NCI-H2227 (cell line): ENCODE measurements at regions not wholly inside any gene's neighbourhood (a gene's known extent, or its start where the extent isn't known, plus 50 kb on each side); places are given as distances from the start of the nearest gene placed in this dataset.
"Not testable (repeated sequence)": the region's sequence is repeated elsewhere in the genome, so short reads cannot be mapped to it uniquely, and the experiment has no call there.

ENCODE experiments used
- DNase-seq: peaks from one replicate; lab custom pipeline; 2025; ENCODE audit not compliant: unreplicated experiment; lab: John Stamatoyannopoulos, UW

DNA sequence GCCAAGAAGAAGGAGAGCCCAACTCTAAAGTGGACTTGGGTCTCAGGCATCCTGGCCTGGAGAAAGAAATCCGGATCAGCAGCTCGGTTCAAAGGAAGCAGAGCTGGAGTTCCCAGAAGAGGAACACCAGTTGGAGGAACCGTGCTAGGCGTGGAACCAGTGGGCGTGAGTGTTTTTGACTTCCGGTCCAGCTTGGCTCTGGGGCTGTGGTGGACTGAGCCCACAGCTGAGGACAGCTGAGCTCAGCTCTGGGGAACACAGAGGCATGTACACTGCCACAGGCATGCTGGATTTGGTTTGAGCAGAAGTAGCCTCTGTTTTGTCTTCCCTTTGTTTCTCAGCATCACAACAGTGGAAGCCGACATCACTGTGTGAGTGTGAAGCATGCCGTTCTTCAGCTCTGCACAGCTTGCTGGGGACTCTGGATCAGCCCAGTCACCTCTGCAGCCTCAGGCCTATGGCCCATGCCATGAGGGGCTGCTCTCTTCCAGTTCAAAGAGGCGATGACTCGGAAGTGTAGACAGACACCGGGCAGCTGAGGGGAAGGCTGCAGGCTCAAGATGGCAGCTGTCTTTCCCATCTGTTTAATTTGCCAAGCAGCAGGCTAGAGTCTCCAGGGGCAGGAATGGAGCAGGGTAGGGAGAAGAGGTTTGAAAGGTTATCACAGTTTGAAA, 185.8 kb upstream of the UBE3A start:
- DNase-seq = no peak

DNA sequence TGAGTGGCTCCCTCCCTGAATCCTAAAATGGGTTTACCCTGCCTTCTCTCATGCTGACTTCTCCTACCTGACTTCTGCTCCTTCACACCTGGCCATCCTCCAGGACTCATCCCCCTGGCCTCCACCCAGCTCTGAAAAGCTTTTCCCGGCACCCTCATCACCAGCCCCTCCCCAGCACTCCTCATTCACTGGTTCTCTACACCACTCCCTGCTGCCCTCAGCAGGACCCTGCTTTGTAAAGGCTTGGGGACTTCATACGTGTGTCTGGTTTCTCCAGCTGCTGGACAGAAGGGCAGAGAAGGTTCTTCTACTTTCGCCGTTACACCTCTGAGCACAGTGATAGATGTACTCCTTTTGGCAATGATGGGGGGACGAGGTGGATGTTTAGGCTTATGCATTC, 184.9 kb upstream of the UBE3A start:
- DNase-seq = no peak

DNA sequence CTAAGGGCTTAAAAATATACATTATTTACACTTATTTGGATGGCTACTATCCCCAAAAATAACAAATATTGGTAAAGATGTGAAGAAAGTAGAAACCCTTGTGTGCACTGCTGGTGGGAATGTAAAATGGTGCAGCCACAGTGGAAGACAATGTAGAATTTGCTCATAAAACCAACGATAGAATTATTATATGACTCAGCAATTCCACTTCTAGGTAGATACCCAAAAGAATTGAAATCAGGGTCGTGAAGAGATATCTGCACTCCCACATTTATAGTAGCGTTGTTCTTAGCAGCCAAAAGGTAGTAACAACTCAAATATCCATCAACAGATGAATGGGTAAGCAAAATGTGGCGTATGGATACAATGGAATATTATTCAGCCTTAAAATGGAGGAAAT, 181.6 kb upstream of the UBE3A start:
- DNase-seq = no peak

DNA sequence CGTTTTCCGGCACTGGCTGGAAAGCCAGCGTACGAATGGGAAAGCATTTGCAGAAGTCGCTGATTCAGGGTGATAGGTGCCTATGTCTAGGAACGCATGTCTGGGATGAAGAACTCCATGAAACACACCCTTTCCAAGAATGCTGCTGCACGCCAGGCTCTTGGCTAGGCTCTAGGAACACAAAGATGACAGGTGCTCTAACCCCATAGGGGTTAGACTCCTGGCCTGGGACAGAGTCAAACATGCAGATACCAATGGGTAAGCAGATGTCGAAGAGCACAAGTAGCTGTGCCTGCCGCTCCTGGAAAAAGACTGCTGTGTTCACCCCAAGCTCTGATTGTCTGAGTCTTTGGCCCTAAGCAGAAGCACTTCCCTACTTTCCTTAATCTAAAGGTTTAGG, 180.9 kb upstream of the UBE3A start:
- DNase-seq = no peak

DNA sequence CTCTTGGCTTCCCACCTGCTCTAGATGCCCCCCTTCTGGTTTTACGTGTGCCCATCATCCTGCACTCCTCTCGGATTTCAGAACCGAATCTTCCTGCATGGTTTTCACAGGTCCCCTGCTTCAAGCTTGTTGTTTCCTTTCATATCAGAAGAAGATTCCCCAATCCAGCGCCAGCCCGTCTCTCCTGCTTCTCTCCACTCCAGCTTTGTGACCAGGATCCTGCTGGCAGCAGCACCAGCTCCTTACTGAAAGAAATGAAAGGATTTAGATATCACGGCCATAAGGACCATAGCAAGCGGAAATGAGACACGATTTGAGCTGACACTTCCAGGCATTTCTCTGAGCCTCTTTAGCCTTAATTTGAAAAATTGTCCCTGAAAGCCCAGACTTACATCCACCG, 180.3 kb upstream of the UBE3A start:
- no peak for DNase-seq

DNA sequence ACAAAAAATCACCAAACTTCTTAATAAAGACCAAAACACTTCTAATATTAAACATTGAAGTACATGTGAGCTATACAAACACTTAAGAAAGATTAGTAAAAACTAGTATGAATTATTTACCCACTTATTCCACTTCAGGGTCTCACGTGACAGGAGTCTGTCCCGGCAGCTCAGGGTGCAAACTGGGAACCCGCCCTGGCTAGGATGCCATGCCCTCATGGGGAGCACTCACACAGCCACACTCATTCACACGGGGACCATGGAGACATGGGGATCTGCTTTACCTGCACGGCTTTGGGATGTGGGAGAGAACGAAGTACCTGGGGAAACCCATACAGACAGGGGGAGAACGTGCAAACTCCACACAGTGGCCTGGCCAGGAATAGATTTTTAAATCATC, 179.3 kb upstream of the UBE3A start:
- no peak for DNase-seq

GRCh38 chr15:25616471-25616870, 177.6 kb upstream of the UBE3A start:
- no peak for DNase-seq

DNA sequence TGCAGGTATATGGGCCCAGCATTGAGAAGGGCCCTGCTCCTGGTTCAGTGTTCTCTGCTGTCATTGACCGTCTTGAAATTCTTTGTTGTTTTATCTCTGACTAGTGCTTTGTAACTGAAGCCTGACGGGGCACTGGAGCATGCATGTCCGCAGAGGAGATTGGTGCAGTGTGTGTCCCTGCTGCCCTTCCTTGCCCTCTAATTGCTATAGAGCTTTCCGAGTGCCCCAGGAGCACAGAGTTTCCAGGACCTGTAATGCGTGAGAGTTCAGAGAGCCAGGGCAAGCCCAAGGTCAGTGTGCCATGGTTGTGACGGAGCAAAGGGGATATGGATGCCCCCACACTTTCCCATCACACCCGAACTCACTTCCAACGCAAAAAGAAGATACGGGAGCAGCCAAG, 174.3 kb upstream of the UBE3A start:
- no peak for DNase-seq

DNA sequence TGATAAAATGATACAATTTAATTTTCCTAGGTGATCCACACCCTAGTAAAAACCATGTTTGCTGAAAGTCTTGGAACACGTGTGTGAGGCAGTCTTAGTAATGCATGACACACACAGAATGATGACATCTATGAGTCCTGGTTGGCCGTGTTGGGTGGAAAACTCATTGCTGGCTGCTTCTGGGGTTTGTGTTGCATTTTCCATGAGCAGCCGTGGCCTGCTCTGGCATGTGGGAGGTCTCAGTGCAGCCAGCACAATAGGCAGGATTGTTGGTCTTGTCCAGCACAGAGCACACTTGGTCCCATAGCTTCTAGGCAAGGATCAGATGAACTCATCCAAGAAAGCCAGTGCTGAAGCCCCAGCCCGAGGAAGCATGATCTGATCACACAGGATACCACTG, 172.8 kb upstream of the UBE3A start:
- DNase-seq = no peak

DNA sequence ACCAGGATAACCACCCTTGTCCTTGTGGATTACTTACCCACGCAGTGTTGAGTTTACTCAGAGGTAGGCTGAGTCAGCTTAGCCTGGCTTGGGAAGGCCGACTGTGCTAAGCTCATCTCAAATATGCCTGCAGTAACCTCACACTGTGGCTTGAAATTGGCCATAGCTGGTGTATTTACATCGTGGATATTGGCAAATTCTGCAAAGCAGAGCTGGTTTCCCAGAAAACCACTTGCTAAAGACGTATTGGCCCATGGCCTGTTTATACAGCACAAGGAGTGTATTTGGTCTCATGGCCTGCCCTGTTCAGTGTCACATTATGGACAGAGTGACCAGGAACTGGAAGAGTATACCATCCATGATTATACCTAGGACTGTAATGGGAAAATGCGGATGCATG, 170.5 kb upstream of the UBE3A start:
- no peak for DNase-seq

DNA sequence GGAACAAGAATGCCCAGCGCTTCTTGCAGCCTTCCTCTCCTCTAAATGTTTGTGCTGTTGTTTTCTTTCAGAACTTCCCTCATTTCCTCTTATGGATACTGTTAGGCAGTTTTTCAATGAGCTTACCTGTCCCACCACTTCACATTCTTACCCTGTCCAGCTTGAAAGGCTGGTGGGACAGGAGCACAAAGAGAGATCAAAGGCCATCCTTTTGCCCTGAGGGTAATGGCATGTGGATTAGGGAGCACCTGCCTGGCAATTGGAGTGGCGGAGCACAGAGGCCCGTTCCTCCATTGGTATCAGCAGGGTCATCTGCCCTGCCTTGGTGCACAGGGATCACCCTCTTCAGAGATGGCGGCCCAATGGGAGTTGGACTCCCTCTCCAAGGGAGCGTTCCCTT, 170.1 kb upstream of the UBE3A start:
- no peak for DNase-seq

DNA sequence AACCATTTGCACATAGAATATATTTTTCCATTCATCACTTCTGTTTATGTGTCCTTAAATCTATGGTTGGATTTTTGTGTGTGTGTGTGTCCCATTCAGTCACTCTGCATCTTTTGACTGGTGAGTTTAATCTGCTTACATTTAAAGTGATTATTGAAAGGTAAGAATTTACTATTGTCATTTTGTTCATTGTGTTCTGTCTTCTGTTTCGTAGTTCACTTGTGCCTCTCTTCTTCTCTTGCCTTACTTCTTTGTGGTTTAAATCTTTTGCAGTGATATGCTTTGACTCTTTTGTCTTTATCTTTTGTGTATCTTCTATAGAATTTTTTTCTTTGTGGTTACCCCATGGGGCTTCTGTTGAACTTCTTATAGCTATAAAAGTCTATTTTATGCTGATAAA, 166.3 kb upstream of the UBE3A start:
- DNase-seq = no peak

DNA sequence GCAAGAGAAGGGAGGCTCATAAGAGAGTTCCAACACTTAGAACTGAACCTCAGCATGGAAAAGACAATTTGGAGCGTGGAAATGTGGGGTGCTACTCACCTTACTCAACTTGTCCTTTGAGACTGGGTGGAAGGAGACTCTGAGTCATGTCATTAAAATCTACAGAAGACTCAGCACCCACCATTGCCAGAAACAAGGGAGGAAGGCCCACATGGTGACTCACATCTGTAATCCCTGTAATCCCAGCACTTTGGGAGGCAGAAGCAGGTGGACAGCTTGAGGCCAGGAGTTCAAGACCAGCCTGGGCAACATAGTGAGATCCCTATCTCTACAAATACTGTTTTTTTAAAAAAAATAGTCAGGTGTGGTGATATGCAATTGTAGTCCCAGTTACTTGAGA, 161.9 kb upstream of the UBE3A start:
- no peak for DNase-seq

GRCh38 chr15:25597571-25597970, 158.7 kb upstream of the UBE3A start:
- DNase-seq = no peak

DNA sequence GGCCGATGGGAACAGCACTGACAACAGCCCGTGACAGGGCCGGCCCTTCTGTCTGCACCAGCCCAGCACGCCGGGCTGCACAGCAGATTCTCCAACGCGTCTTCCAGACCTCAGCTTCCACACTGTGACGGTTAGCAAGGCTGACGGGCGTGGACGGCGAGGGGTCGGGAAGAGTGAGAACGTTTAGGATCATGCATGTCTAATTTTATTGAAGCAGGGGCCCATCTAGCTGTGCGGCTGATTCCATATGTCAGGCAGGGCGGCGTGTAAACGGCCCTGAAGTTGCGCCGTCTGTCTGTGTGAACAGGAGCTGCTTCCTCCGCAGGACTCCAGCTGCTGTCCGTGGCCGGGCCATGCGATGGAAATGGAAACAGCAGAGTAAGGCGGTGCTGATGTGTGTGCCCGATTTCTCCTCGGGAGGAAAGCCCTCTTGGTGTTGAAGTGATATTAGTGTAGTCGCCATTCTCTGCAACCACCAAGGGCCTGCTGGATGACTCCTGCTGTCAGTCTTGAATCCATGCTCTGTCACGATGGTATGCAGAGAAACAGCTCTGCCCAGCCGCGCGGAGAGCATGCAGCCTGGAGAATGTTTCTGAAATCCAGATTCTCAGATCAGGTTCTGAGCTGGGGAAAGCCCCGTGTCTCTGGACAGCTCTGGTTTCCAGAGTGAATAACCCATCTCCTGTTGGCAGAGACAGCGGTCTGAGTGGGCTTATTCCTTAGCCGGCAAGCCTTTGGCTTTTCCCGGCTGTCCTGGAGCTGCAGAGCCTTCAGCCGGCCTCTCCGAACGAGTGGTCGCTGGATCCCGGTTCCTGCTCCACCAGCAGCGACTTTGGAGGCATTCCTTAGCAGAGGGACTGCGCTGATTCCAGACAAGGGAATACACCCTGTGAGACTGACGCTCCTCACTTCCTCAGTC, 158.1 kb upstream of the UBE3A start:
- DNase-seq = no peak

- DNase-seq = no peak
Measured at GRCh38 chr15:25587616-25588340, 149.0 kb upstream of the UBE3A start.

DNA sequence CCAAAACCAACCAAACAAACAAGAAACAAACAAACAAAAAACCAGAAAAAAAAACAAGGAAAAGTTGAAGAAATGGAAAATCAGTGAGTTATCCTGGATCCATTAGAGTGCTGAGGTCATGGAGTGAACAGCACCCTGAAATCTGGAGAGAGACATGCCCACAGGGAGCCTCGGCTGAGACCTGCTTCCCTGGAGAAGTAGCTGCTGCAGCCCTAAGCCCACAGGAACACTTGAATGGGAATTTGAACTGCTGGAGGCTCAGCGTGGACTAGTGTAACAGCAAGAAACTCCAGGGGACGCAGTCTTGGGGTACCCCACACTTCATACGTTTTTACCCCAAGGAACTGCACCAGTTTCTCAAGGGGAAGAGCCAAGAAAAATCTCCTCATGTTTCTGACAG, 144.1 kb upstream of the UBE3A start:
- DNase-seq = no peak

GRCh38 chr15:25579127-25579526, 140.3 kb upstream of the UBE3A start:
- DNase-seq = no peak

DNA sequence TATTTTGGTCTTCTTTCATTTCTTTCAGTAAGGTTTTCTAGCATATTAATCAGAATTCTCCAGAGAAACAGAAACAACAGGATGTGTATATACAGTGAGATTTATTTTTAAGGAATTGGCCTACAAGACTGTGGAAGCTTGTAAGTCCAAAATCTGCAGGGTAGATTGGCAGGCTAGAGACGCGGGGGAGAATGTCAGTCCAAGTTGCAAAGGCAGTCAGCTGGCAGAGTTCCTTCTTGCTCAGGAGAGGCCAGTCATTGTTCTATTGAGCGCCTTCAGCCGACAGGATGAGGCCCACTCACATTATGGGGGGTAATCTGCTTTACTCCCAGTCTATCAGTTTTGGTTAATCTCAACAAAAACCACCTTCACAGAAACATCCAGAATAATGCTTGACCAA, 133.4 kb upstream of the UBE3A start:
- DNase-seq = no peak

DNA sequence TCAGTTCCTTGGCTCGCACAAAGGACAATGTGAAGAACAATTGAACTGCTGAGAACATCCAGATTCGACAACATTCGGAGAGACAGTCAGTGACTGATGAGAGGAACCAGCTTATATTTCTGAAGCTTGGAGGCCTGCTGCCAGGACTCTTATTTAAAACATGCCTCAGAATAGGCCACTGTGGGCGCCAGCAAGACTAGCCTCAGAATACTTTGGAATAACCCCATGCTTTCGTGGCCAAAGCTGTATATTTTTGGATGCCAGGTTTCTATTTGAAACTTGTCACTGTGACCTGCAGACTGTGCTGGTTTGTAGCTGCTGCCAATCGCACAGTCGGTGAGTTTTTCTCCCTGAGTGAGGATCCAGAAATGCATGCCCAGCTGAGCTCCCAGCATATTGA, 129.9 kb upstream of the UBE3A start:
- DNase-seq = no peak

- DNase-seq = not testable (repeated sequence)
Measured at GRCh38 chr15:25566545-25566944, 127.7 kb upstream of the UBE3A start.
